Stomach smooth muscle (tissue), 2 donors: ENCODE measurements at regions not wholly inside any gene's neighbourhood (a gene's known extent, or its start where the extent isn't known, plus 50 kb on each side); places are given as distances from the start of the nearest gene placed in this dataset.

ENCODE experiments used
- H3K27ac ChIP-seq: one replicate; pipeline ENCODE4 v1.7.0; 2013; ENCODE audit warnings: mild to moderate bottlenecking, low read length, inconsistent platforms
- H3K27me3 ChIP-seq, 2 donors: one replicate each; pipeline ENCODE4 v1.7.0; 2013; ENCODE audit warnings: low read length in 2 of 2; ENCODE audit not compliant: insufficient read depth in 2 of 2, control insufficient read depth in 1 of 2
- H3K36me3 ChIP-seq, 2 donors: one replicate each; pipeline ENCODE4 v1.7.0; 2013; ENCODE audit warnings: low read length in 2 of 2; ENCODE audit not compliant: control insufficient read depth in 2 of 2, insufficient read depth in 2 of 2
- H3K4me1 ChIP-seq: one replicate; pipeline ENCODE4 v1.7.0; 2013; ENCODE audit warnings: low read length; ENCODE audit not compliant: control insufficient read depth, insufficient read depth
- H3K4me3 ChIP-seq, 2 donors: one replicate each; pipeline ENCODE4 v1.7.0; 2013; ENCODE audit warnings: low read length in 2 of 2
- H3K9ac ChIP-seq, 2 donors: one replicate each; pipeline ENCODE4 v1.7.0; 2013; ENCODE audit warnings: low read length in 2 of 2, mild to moderate bottlenecking in 1 of 2
- H3K9me3 ChIP-seq, 2 donors: one replicate each; pipeline ENCODE4 v1.7.0; 2013; ENCODE audit warnings: low read length in 2 of 2; ENCODE audit not compliant: control insufficient read depth in 2 of 2
- donor health status: healthy.
- donor health status: Pancreatic carcinoma.

DNA sequence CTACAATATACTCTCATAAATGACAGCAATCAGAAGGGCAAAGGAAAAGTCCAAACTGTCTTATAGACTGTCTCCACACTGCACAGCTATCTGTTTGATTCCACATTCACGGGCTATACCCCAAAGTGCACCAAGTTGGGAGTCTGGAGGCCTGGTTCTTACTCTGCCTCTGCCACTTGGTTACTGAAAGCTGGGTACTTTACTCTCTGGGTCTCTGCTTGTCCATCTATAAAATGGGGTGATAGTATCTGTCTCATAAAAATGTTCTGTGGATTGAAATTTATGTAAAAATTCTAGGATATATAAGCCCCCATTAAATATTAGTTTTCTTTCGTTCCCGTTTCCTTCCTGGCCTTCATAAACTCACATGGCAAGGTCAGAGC is 86.5 kb downstream of the CD164 start:
- Histone ChIP-seq H3K9me3 (no peaks in the 10 kb centered on the region), H3K4me3 (no peak overlapping the region), H3K27me3 (no peaks in the 10 kb centered on the region), H3K27ac (no peak overlapping the region), H3K4me1 (peaks cover 36% of the 10 kb centered on the region), H3K36me3 (no peaks in the 10 kb centered on the region), H3K9ac (no peak overlapping the region)

DNA sequence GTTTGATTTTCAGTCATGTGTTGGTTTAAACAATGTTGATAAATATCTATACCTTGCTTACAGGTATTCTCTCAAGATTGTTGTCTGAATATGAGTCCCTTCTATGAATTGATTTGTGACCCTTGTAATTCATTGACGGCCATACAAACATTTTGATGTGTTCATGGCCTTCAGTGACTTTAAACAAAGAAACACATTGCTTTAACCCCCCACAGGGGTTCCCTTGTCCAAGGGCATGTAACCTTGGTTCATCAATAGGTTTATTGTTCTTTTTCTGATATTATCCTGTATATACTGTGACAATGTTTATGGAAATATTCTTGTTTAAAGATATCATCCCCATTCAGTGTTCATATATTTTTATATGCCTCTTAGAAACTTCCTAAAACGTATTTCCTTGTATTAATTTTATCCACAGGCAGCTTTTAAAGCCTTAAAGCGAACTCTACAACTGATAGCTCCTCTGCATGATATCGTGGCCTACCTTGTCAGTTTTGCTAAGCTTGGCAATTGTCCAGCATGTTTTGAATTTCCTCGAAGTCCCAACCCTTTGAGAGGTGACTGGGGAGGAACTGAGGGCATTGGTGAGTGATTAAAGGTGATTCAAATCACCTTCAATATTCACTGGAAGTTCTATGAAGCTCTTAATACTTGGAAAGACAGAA is 87.0 kb downstream of the CD164 start:
- Histone ChIP-seq H3K36me3 (no peaks in the 10 kb centered on the region), H3K9ac (no peak overlapping the region), H3K27ac (no peak overlapping the region), H3K4me3 (no peak overlapping the region), H3K27me3 (no peaks in the 10 kb centered on the region), H3K4me1 (peaks cover 33% of the 10 kb centered on the region), H3K9me3 (no peaks in the 10 kb centered on the region)

DNA sequence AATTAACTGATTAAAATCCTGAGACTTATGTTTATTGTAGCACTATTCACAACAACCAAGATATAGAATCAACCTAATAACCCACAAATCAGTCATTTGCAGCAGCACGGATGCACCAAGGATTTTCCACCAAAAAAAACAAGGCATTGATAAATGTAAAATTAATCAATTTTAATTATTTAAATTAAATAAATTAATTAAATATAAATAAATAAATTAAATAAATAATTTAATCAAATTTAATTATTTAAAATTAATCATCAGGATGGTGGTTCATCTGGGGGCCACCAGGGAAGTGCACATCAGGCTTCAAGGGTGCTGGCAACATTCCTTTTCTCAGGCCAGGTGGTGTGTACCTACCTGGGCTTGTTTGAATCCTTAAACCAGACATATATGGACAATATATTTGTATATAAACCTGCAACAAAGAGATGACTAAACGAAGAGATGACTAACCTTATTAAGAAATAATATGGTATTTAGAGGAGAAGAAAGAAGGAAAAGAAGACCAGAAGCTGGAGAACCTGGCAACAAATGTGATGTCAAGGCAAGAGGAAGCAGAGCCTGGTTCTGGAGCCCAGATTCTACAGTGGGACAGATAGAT is 89.2 kb downstream of the CD164 start:
- Histone ChIP-seq H3K9me3 (no peaks in the 10 kb centered on the region), H3K27ac (no peak overlapping the region), H3K36me3 (no peaks in the 10 kb centered on the region), H3K27me3 (peaks cover 0 to 2% of the 10 kb centered on the region in 2 donors), H3K9ac (no peak overlapping the region), H3K4me1 (peaks cover 19% of the 10 kb centered on the region), H3K4me3 (no peak overlapping the region)

DNA sequence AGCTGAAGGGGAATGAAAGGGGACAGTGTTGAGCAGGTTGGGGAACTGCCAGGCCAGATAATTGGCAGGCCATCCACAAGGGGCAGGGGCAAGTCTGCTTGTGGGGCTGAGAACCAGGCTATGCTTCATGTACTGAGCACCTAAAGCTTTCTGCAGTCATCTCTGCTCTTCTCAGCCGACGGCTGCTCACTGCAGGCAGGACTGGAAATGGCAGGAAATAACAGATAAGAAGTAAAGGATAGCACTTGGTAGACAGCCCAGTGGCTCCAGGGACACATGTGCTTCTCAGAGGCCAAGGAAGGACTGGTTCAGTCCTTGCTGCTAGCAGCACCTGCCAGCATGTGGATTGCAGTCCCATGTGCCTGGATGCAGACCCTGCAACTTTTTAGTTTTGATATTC is 89.8 kb downstream of the CD164 start:
- H3K4me1 ChIP-seq = peaks cover 14% of the 10 kb centered on the region
- H3K27me3 ChIP-seq = peaks cover 0 to 2% of the 10 kb centered on the region in 2 donors
- H3K4me3 ChIP-seq = no peak overlapping the region
- H3K9me3 ChIP-seq = no peaks in the 10 kb centered on the region
- no peak overlapping the region for H3K27ac ChIP-seq
- no peaks in the 10 kb centered on the region for H3K36me3 ChIP-seq
- no peak overlapping the region for H3K9ac ChIP-seq

DNA sequence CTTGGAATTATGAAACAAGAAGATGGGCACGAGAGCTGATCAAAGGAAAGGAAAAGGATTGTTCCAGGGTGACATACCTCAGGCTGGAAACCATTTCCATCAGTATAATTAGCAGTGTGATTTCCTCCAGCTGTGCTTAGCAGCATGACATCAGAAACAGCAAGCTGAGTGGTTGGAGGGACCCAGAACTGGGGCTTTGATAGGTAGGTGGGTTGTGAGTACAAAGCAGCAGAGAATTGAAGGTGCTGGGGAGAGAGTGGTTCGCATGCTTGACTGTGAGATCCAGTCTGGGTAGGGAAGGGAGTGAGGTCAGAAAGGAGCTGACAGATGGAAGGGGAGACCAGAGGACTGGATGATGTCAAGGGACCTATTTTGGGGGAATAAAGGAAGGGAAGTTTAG is 90.4 kb downstream of the CD164 start:
- peaks cover 8% of the 10 kb centered on the region for H3K4me1 ChIP-seq
- no peak overlapping the region for H3K4me3 ChIP-seq
- no peak overlapping the region for H3K9ac ChIP-seq
- peaks cover 0 to 2% of the 10 kb centered on the region in 2 donors for H3K27me3 ChIP-seq
- H3K36me3 ChIP-seq = no peaks in the 10 kb centered on the region
- H3K9me3 ChIP-seq = no peaks in the 10 kb centered on the region
- H3K27ac ChIP-seq = no peak overlapping the region

DNA sequence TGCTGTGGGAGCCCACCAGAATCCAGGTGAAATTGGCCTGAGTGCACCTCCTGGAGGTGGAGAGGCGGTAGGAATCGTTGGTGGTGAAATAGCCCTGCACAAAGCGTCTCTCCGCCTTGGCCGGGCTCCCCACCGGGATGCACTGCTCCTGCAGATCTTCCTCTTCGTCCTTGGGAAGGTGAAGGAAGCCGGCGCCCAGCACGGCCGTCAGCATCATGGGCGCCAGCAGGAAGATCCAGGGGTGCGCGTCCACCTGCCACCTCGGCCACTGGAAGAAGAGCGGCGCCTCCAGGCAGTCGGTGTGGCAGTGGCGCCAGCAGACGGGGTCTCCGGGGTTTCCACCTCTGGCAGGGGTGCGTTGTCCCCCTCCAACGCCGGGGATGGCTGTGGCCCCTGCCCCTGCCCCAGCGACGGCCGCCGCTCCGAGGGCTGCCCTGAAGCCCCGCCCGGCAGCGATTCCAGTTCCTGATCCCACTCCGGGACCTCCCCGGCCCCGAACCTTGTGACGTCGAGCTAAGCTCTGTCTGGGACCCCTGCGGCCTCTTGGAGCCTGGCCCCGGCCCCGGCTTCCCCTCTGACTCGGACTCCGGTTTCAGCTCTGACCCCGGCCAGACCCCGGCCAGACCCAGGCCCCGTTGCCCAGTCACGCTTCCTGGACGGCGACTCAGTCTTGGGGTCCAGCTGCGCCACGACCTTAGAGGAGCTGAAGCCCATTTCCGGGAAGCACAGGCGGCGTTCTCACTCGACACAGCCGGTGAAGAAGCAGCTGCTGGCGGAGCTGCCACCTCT is 91.9 kb downstream of the CD164 start:
- Histone ChIP-seq H3K36me3 (no peaks in the 10 kb centered on the region), H3K27me3 (peaks cover 0 to 2% of the 10 kb centered on the region in 2 donors), H3K9ac (no peak overlapping the region), H3K4me3 (no peak overlapping the region), H3K4me1 (peaks cover 5% of the 10 kb centered on the region), H3K27ac (no peak overlapping the region), H3K9me3 (no peaks in the 10 kb centered on the region)

DNA sequence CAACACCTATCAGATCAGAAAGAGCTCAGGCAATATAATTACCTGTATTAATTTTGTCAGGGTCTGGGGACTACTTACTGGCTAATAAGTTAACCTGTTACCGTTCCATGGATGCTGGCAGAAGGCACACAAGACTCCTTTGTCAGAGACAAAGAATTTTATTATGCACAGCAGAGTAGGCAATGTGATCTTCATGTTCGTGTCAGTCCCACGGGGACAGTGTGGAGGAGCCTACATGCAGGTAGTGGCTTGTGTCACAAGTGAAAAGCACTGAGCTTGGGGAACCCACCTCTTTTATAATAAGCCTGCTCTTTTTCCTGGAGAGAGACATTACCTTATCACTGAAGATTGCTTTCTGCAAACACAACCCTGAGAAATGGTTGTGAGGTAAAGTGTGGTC is 96.9 kb downstream of the CD164 start:
- Histone ChIP-seq H3K9ac (no peak overlapping the region), H3K36me3 (no peaks in the 10 kb centered on the region), H3K9me3 (no peaks in the 10 kb centered on the region), H3K27ac (no peak overlapping the region), H3K4me3 (no peak overlapping the region), H3K27me3 (peaks cover 0 to 2% of the 10 kb centered on the region in 2 donors), H3K4me1 (no peaks in the 10 kb centered on the region)

DNA sequence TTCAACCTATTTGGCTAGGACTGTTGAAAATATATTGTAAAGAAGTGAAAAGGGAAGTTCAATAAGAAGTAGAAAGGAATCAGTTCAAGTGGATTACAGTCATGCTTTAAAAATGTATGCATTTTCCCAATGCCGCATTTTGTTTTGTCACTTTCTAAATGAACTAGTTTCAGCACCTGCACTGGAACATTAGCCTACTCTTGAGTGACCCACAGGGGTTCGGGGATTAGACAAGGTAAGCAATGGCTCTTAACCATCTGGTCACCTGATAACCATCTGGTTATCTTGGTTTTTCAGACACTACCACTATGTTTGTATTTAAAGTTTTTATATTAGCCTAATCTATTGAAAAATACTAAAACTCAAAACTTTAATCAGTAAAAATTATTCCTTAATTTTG is 97.6 kb downstream of the CD164 start:
- Histone ChIP-seq H3K36me3 (no peaks in the 10 kb centered on the region), H3K27me3 (peaks cover 0 to 2% of the 10 kb centered on the region in 2 donors), H3K4me3 (no peak overlapping the region), H3K4me1 (no peaks in the 10 kb centered on the region), H3K9me3 (no peaks in the 10 kb centered on the region), H3K27ac (no peak overlapping the region), H3K9ac (no peak overlapping the region)

DNA sequence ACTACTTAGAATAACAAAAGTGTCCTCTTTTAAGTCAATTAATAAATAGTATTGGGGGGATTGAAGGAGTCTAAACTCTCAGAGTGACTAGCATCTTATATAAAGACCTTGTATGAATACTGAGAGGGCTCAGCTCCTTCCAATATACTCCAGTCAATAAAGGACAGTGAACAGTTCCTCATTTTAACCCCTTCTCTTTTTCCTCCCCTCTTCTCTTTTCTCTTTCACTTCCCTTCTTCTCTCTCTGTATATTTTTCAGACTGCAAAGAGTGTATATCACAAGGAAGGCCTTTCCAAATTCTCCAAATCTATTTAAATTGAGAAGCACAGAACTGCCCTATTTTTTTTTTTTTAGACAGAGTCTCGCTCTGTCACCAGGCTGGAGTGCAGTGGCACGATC is 99.5 kb downstream of the CD164 start:
- Histone ChIP-seq H3K36me3 (no peaks in the 10 kb centered on the region), H3K9me3 (no peaks in the 10 kb centered on the region), H3K4me3 (no peak overlapping the region), H3K27ac (no peak overlapping the region), H3K27me3 (no peaks in the 10 kb centered on the region), H3K9ac (no peak overlapping the region), H3K4me1 (no peaks in the 10 kb centered on the region)

DNA sequence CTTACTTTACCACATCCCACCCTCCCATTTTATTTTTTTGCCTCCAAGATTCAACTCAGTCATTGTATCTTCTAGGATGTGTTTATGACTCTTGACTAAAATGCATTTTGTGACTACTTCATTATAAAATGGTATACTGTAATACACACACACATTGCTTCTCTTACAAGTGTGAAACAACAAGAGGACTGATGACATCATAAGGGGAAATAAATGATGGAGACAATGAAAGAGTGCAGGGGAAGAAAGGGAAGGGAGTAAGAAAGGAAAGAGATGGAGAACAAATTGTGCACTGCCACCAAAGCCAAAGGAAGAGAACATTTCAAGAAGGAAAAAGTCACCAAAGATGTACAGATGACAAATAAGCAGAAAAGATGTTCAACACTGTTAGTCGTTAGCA is 102.6 kb downstream of the CD164 start:
- Histone ChIP-seq H3K27me3 (no peaks in the 10 kb centered on the region), H3K27ac (no peak overlapping the region), H3K4me1 (no peaks in the 10 kb centered on the region), H3K36me3 (no peaks in the 10 kb centered on the region), H3K9me3 (no peaks in the 10 kb centered on the region), H3K9ac (no peak overlapping the region), H3K4me3 (no peak overlapping the region)

DNA sequence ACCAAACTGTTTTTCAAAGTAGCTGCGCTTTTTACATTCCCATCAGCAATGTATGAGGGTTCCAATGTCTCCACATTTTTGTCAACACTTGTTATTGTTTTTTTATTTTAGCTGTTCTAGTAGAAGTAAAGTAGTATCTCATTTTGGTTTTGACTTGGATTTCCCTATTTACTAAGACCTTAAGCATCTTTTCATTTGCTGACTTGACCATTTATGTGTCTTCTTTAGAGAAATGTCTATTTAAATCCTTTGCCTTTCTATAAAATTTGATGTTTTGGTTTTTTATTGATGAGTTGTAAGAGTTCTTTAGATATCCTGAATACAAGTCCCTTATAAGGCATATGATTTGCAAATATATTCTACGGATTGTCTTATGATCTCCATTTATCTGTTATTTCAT is 110.6 kb downstream of the CD164 start:
- H3K4me1 ChIP-seq = no peaks in the 10 kb centered on the region
- H3K36me3 ChIP-seq = no peaks in the 10 kb centered on the region
- H3K9ac ChIP-seq = no peak overlapping the region
- no peak overlapping the region for H3K4me3 ChIP-seq
- no peaks in the 10 kb centered on the region for H3K27me3 ChIP-seq
- no peak overlapping the region for H3K27ac ChIP-seq
- peaks cover 0 to 4% of the 10 kb centered on the region in 2 donors for H3K9me3 ChIP-seq
